Type B pancreatic cell (in vitro differentiated cells): ENCODE measurements at regions not wholly inside any gene's neighbourhood (a gene's known extent, or its start where the extent isn't known, plus 50 kb on each side); places are given as distances from the start of the nearest gene placed in this dataset.

ENCODE experiments used
- DNase-seq: peaks from one replicate; pipeline ENCODE4 v3.0.0; 2021; ENCODE audit warnings: mixed read lengths; ENCODE audit not compliant: unreplicated experiment; ENCODE audit errors: extremely low spot score
- H3K27ac Mint-ChIP-seq: 2 replicates; pipeline ENCODE4 v1.8.0; 2021; ENCODE audit warnings: mild to moderate bottlenecking, mixed read lengths
- H3K27me3 Mint-ChIP-seq: 2 replicates; pipeline ENCODE4 v1.8.0; 2021; ENCODE audit warnings: mixed read lengths
- H3K36me3 Mint-ChIP-seq: 2 replicates; pipeline ENCODE4 v1.8.0; 2021; ENCODE audit warnings: mixed read lengths
- H3K4me1 Mint-ChIP-seq: one replicate; pipeline ENCODE4 v1.8.0; 2021; ENCODE audit warnings: mixed read lengths; ENCODE audit not compliant: unreplicated experiment
- H3K4me3 Mint-ChIP-seq: 2 replicates; pipeline ENCODE4 v1.8.0; 2021; ENCODE audit warnings: mild to moderate bottlenecking, mixed read lengths
- H3K9me3 Mint-ChIP-seq: 2 replicates; pipeline ENCODE4 v1.8.0; 2021; ENCODE audit warnings: mixed read lengths
- TF ChIP-seq, protein P1 (sequence below): fragments of 200-600 bp; sonication (generic); conservative IDR thresholded peaks from 2 replicates; pipeline ENCODE4 v1.5.0; 2021; ENCODE audit warnings: antibody characterized with exemption, mild to moderate bottlenecking

- Mint-ChIP-seq H3K36me3 (no peaks in the 10 kb centered on the region), H3K9me3 (peaks cover 3% of the 10 kb centered on the region), H3K27me3 (peaks cover 7% of the 10 kb centered on the region), H3K4me3 (no peak overlapping the region), H3K4me1 (no peaks in the 10 kb centered on the region), H3K27ac (no peak overlapping the region)
- TF ChIP-seq, protein P1, sequence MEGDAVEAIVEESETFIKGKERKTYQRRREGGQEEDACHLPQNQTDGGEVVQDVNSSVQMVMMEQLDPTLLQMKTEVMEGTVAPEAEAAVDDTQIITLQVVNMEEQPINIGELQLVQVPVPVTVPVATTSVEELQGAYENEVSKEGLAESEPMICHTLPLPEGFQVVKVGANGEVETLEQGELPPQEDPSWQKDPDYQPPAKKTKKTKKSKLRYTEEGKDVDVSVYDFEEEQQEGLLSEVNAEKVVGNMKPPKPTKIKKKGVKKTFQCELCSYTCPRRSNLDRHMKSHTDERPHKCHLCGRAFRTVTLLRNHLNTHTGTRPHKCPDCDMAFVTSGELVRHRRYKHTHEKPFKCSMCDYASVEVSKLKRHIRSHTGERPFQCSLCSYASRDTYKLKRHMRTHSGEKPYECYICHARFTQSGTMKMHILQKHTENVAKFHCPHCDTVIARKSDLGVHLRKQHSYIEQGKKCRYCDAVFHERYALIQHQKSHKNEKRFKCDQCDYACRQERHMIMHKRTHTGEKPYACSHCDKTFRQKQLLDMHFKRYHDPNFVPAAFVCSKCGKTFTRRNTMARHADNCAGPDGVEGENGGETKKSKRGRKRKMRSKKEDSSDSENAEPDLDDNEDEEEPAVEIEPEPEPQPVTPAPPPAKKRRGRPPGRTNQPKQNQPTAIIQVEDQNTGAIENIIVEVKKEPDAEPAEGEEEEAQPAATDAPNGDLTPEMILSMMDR = no peak
- DNase-seq = no peak
Measured at GRCh38 chr1:209503196-209503595, 80.3 kb upstream of the CAMK1G start.

DNA sequence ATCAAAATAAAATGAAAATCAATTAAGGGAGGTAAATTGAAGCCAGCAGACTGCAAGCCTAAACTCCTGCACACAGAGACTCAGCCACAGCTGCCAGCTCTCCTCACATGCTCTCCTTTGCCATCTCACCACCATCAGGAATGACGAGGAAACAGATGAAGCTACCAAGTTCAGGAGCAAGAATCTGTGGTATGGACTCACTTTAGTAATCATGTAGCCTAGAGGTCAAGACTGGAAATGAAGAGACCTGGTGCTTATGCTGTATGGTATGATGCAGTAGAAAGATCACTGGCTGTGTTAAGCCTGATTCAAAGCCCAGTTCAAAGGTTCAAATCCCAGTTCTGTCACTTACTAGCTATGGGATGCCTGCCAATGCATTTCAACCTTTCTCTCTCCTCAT, 78.9 kb upstream of the CAMK1G start:
- Mint-ChIP-seq H3K36me3 (no peaks in the 10 kb centered on the region), H3K4me3 (no peak overlapping the region), H3K27me3 (peaks cover 7% of the 10 kb centered on the region), H3K4me1 (no peaks in the 10 kb centered on the region), H3K27ac (no peak overlapping the region), H3K9me3 (peaks cover 3% of the 10 kb centered on the region)
- TF ChIP-seq, protein P1 = no peak
- DNase-seq = no peak

GRCh38 chr1:209505044-209505443, 78.5 kb upstream of the CAMK1G start:
- TF ChIP-seq, protein P1 = no peak
- Mint-ChIP-seq H3K4me3 (no peak overlapping the region), H3K36me3 (no peaks in the 10 kb centered on the region), H3K27ac (no peak overlapping the region), H3K9me3 (peaks cover 3% of the 10 kb centered on the region), H3K4me1 (peaks cover 2% of the 10 kb centered on the region), H3K27me3 (peaks cover 7% of the 10 kb centered on the region)
- no peak for DNase-seq

DNA sequence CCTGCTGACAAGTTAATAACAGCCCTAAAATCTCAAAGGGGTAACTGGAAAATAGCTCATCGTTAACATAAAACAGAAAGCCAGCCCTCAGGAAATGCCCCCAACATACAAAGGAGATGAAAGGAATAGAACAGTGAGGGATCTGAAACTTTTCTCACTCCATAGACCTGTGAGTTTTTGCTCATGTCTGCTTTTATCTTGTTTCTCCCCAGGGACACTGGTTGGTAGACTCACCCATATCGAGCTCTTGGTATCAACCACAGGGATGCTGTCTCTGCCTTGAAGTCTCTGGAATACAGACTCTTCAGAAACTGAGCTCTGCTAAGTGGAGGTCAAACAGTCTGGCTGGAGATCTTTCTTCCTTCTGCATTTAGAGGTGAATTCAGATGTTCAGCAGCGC, 77.4 kb upstream of the CAMK1G start:
- H3K4me1 Mint-ChIP-seq = peaks cover 8% of the 10 kb centered on the region
- no peak overlapping the region for H3K4me3 Mint-ChIP-seq
- TF ChIP-seq, protein P1 = no peak
- no peak overlapping the region for H3K27ac Mint-ChIP-seq
- no peaks in the 10 kb centered on the region for H3K9me3 Mint-ChIP-seq
- peaks cover 10% of the 10 kb centered on the region for H3K27me3 Mint-ChIP-seq
- DNase-seq = no peak
- no peaks in the 10 kb centered on the region for H3K36me3 Mint-ChIP-seq

GRCh38 chr1:209509039-209509438, 74.5 kb upstream of the CAMK1G start:
- TF ChIP-seq, protein P1 = no peak
- DNase-seq = no peak
- Mint-ChIP-seq H3K4me3 (no peak overlapping the region), H3K36me3 (no peaks in the 10 kb centered on the region), H3K9me3 (no peaks in the 10 kb centered on the region), H3K27ac (no peak overlapping the region), H3K4me1 (peaks cover 8% of the 10 kb centered on the region), H3K27me3 (peaks cover 11% of the 10 kb centered on the region)

DNA sequence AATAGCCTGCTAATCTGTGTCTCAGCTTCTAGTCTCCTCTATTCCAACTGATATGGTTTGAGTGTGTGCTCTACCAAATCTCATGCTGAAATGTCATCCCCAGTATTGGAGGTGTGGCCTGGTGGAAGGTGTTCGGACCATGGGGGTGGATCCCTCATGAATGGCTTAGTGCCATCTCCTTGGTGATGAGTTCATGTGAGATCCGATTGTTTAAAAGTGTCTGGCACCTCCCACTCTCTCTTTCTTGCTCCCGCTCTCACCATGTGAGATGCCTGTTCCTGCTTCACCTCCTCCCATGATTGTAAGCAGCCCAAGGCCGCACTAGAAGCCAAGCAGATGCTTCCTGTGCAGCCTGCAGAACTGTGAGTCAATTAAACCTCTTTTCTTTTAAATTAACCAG, 73.5 kb upstream of the CAMK1G start:
- DNase-seq = no peak
- H3K27me3 Mint-ChIP-seq = peaks cover 15% of the 10 kb centered on the region
- peaks cover 8% of the 10 kb centered on the region for H3K4me1 Mint-ChIP-seq
- no peak overlapping the region for H3K27ac Mint-ChIP-seq
- no peak overlapping the region for H3K4me3 Mint-ChIP-seq
- TF ChIP-seq, protein P1 = no peak
- no peaks in the 10 kb centered on the region for H3K36me3 Mint-ChIP-seq
- H3K9me3 Mint-ChIP-seq = no peaks in the 10 kb centered on the region
